ENCODE measurements at regions not wholly inside any gene's neighbourhood (a gene's known extent, or its start where the extent isn't known, plus 50 kb on each side); places are given as distances from the start of the nearest gene placed in this dataset.
A peak's percentile ranks its signal among the peaks of the same experiment; 100 is the strongest.

GRCh38 chr9:73906671-73907070 is 590.5 kb upstream of the RORB start:
- no peaks in the 10 kb centered on the region for H3K27me3 ChIP-seq (ENCODE audit: insufficient read depth, low read length, poor library complexity, severe bottlenecking)
- TF ChIP-seq CTCF (conservative IDR thresholded peaks at IDR 0.05; ENCODE audit: low read length) (no peak), EZH2phosphoT487 (IDR thresholded peaks at IDR 0.05; ENCODE audit: borderline replicate concordance) (no peak)
- H3K4me1 ChIP-seq (ENCODE audit: insufficient read depth, low read length, poor library complexity, severe bottlenecking): no peaks in the 10 kb centered on the region
- no peak overlapping the region for H3K4me2 ChIP-seq (ENCODE audit: low read depth, low read length, poor library complexity, severe bottlenecking)
- no peaks in the 10 kb centered on the region for H3K9me3 ChIP-seq (ENCODE audit: insufficient read depth, low read depth, low read length)
- H3K4me3 ChIP-seq (ENCODE audit: low read length, poor library complexity, severe bottlenecking): no peak overlapping the region
- H3K9me2 ChIP-seq (replicated peaks; ENCODE audit: low read depth, low read length): no peaks in the 10 kb centered on the region
- H3F3A ChIP-seq (ENCODE audit: low read depth): no peaks in the 10 kb centered on the region
- H4K20me1 ChIP-seq (ENCODE audit: insufficient read depth, low read length, poor library complexity, severe bottlenecking): no peaks in the 10 kb centered on the region
- no peaks in the 10 kb centered on the region for H3K36me3 ChIP-seq (ENCODE audit: insufficient read depth, low read length)
- H2AFZ ChIP-seq (ENCODE audit: low read length): no peak overlapping the region
- H3K9ac ChIP-seq (ENCODE audit: low read depth, low read length, poor library complexity, severe bottlenecking): no peak overlapping the region
- H3K79me2 ChIP-seq (ENCODE audit: insufficient read depth, low read length): no peaks in the 10 kb centered on the region

GRCh38 chr9:73911804-73912203 is 585.3 kb upstream of the RORB start:
- Histone ChIP-seq H3K4me3 (ENCODE audit: low read length, poor library complexity, severe bottlenecking) (no peak overlapping the region), H3K79me2 (ENCODE audit: insufficient read depth, low read length) (no peaks in the 10 kb centered on the region), H3K4me2 (ENCODE audit: low read depth, low read length, poor library complexity, severe bottlenecking) (no peak overlapping the region), H3K4me1 (ENCODE audit: insufficient read depth, low read length, poor library complexity, severe bottlenecking) (no peaks in the 10 kb centered on the region), H3K9me3 (ENCODE audit: insufficient read depth, low read depth, low read length) (no peaks in the 10 kb centered on the region), H4K20me1 (ENCODE audit: insufficient read depth, low read length, poor library complexity, severe bottlenecking) (no peaks in the 10 kb centered on the region), H2AFZ (ENCODE audit: low read length) (no peak overlapping the region), H3K9ac (ENCODE audit: low read depth, low read length, poor library complexity, severe bottlenecking) (no peak overlapping the region), H3F3A (ENCODE audit: low read depth) (no peaks in the 10 kb centered on the region), H3K27me3 (ENCODE audit: insufficient read depth, low read length, poor library complexity, severe bottlenecking) (no peaks in the 10 kb centered on the region), H3K9me2 (replicated peaks; ENCODE audit: low read depth, low read length) (no peaks in the 10 kb centered on the region), H3K36me3 (ENCODE audit: insufficient read depth, low read length) (no peaks in the 10 kb centered on the region)
- TF ChIP-seq EZH2phosphoT487 (IDR thresholded peaks at IDR 0.05; ENCODE audit: borderline replicate concordance) (no peak), CTCF (conservative IDR thresholded peaks at IDR 0.05; ENCODE audit: low read length) (no peak)

GRCh38 chr9:73916016-73916673 is 581.0 kb upstream of the RORB start:
- Histone ChIP-seq H2AFZ (ENCODE audit: low read length) (peak overlapping the region; percentile 38; the same call in 1 of the 2 replicates), H3K4me2 (ENCODE audit: low read depth, low read length, poor library complexity, severe bottlenecking) (no peak overlapping the region), H3K9ac (ENCODE audit: low read depth, low read length, poor library complexity, severe bottlenecking) (no peak overlapping the region)

More at GRCh38 chr9:73916016-73916673, 581.0 kb upstream of the RORB start:
- Histone ChIP-seq H3K4me1 (ENCODE audit: insufficient read depth, low read length, poor library complexity, severe bottlenecking) (no peaks in the 10 kb centered on the region), H3F3A (ENCODE audit: low read depth) (no peaks in the 10 kb centered on the region), H3K4me3 (ENCODE audit: low read length, poor library complexity, severe bottlenecking) (no peak overlapping the region), H3K27me3 (ENCODE audit: insufficient read depth, low read length, poor library complexity, severe bottlenecking) (no peaks in the 10 kb centered on the region), H3K79me2 (ENCODE audit: insufficient read depth, low read length) (no peaks in the 10 kb centered on the region), H3K9me3 (ENCODE audit: insufficient read depth, low read depth, low read length) (no peaks in the 10 kb centered on the region), H3K36me3 (ENCODE audit: insufficient read depth, low read length) (no peaks in the 10 kb centered on the region), H3K9me2 (replicated peaks; ENCODE audit: low read depth, low read length) (no peaks in the 10 kb centered on the region), H4K20me1 (ENCODE audit: insufficient read depth, low read length, poor library complexity, severe bottlenecking) (no peaks in the 10 kb centered on the region)
- TF ChIP-seq CTCF (conservative IDR thresholded peaks at IDR 0.05; ENCODE audit: low read length): peak; percentile 50
- no peak for TF ChIP-seq EZH2phosphoT487 (IDR thresholded peaks at IDR 0.05; ENCODE audit: borderline replicate concordance)

All from Loucy (cell line).